ENCODE measurements at regions not wholly inside any gene's neighbourhood (a gene's known extent, or its start where the extent isn't known, plus 50 kb on each side); places are given as distances from the start of the nearest gene placed in this dataset.

GRCh38 chr3:1026395-1026794 is 66.4 kb upstream of the CNTN6 start:
- Histone ChIP-seq H3K27me3 (ENCODE audit: insufficient read depth, low read depth) (no peaks in the 10 kb centered on the region), H3F3A (ENCODE audit: insufficient read depth, low read depth) (no peaks in the 10 kb centered on the region), H3K9me2 (ENCODE audit: insufficient read depth) (no peaks in the 10 kb centered on the region), H2AFZ (no peak overlapping the region), H3K4me1 (replicated peaks; ENCODE audit: insufficient read depth) (no peaks in the 10 kb centered on the region), H3K36me3 (ENCODE audit: low read depth) (no peaks in the 10 kb centered on the region), H4K20me1 (ENCODE audit: insufficient read depth) (no peaks in the 10 kb centered on the region), H3K4me2 (no peak overlapping the region), H3K9me3 (ENCODE audit: insufficient read depth, low read depth) (no peaks in the 10 kb centered on the region), H3K79me2 (ENCODE audit: low read depth) (no peaks in the 10 kb centered on the region), H3K4me3 (no peak overlapping the region), H3K27ac (no peak overlapping the region)
- no peak for DNase-seq
- CTCF ChIA-PET = no interaction called here
- no TSS peak for BruUV-seq (replicated peaks)
- intact Hi-C loops (cut with micrococcal nuclease; ENCODE audit: unreplicated experiment) = no loop called here
- POLR2A ChIA-PET (ENCODE audit: unreplicated experiment) = no interaction called here
- TF ChIP-seq EZH2 (IDR thresholded peaks at IDR 0.05; ENCODE audit: low read depth) (no peak), CTCF (conservative IDR thresholded peaks at IDR 0.05) (no peak)

GRCh38 chr3:1036207-1036826 is 56.5 kb upstream of the CNTN6 start:
- intact Hi-C loops (cut with micrococcal nuclease; ENCODE audit: unreplicated experiment) = no loop called here
- no peak for DNase-seq
- H3K9me3 ChIP-seq (ENCODE audit: insufficient read depth, low read depth) = no peaks in the 10 kb centered on the region
- H3K79me2 ChIP-seq (ENCODE audit: low read depth) = no peaks in the 10 kb centered on the region
- H3K4me2 ChIP-seq = no peak overlapping the region
- H3K4me3 ChIP-seq = no peak overlapping the region
- POLR2A ChIA-PET (ENCODE audit: unreplicated experiment) = no interaction called here
- H3K9me2 ChIP-seq (ENCODE audit: insufficient read depth) = no peaks in the 10 kb centered on the region
- H2AFZ ChIP-seq = no peak overlapping the region
- H3K36me3 ChIP-seq (ENCODE audit: low read depth) = no peaks in the 10 kb centered on the region
- H3F3A ChIP-seq (ENCODE audit: insufficient read depth, low read depth) = no peaks in the 10 kb centered on the region
- no peaks in the 10 kb centered on the region for H4K20me1 ChIP-seq (ENCODE audit: insufficient read depth)
- no peak for TF ChIP-seq CTCF (conservative IDR thresholded peaks at IDR 0.05)
- TF ChIP-seq EZH2 (IDR thresholded peaks at IDR 0.05; ENCODE audit: low read depth) = no peak
- H3K27me3 ChIP-seq (ENCODE audit: insufficient read depth, low read depth) = no peaks in the 10 kb centered on the region
- CTCF ChIA-PET = no interaction called here
- BruUV-seq (replicated peaks) = no TSS peak
- no peak overlapping the region for H3K27ac ChIP-seq
- no peaks in the 10 kb centered on the region for H3K4me1 ChIP-seq (replicated peaks; ENCODE audit: insufficient read depth)

GRCh38 chr3:1037631-1038030 is 55.2 kb upstream of the CNTN6 start:
- Histone ChIP-seq H3K4me3 (no peak overlapping the region), H3K4me2 (no peak overlapping the region), H4K20me1 (ENCODE audit: insufficient read depth) (no peaks in the 10 kb centered on the region), H3K9me3 (ENCODE audit: insufficient read depth, low read depth) (no peaks in the 10 kb centered on the region), H3K27me3 (ENCODE audit: insufficient read depth, low read depth) (no peaks in the 10 kb centered on the region), H3K4me1 (replicated peaks; ENCODE audit: insufficient read depth) (no peaks in the 10 kb centered on the region), H3F3A (ENCODE audit: insufficient read depth, low read depth) (no peaks in the 10 kb centered on the region), H2AFZ (no peak overlapping the region), H3K79me2 (ENCODE audit: low read depth) (no peaks in the 10 kb centered on the region), H3K36me3 (ENCODE audit: low read depth) (no peaks in the 10 kb centered on the region), H3K27ac (no peak overlapping the region), H3K9me2 (ENCODE audit: insufficient read depth) (no peaks in the 10 kb centered on the region)
- TF ChIP-seq CTCF (conservative IDR thresholded peaks at IDR 0.05) (no peak), EZH2 (IDR thresholded peaks at IDR 0.05; ENCODE audit: low read depth) (no peak)
- CTCF ChIA-PET = no interaction called here
- BruUV-seq (replicated peaks) = no TSS peak
- intact Hi-C loops (cut with micrococcal nuclease; ENCODE audit: unreplicated experiment) = no loop called here
- DNase-seq = no peak
- POLR2A ChIA-PET (ENCODE audit: unreplicated experiment) = no interaction called here
